GM18520 (cell line): ENCODE measurements at regions not wholly inside any gene's neighbourhood (a gene's known extent, or its start where the extent isn't known, plus 50 kb on each side); places are given as distances from the start of the nearest gene placed in this dataset.

Source experiments
- ATAC-seq: cut with Tn5 transposase; IDR thresholded peaks from one replicate; pipeline ENCODE4 v1.9.1; 2021; ENCODE audit not compliant: unreplicated experiment

DNA sequence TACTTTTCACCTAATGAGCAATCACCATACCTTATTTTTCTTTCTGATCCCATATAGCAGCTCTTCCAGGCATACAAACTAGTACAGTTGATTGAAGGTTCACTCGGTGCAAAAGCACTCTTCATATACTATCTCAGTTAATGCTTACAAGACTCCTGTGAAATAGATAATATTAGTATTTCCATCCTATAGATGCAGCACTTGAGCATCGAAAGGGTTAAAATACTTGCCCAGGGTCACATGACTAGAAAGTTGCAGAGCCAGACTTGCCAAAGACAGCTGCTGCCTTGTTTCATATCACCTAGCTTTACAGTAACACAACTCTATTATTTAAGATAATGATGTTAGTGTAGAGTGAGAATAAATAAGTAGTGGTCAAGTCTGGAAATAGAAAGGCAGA lies 466.0 kb upstream of the TNP1 start:
- ATAC-seq: no peak

DNA sequence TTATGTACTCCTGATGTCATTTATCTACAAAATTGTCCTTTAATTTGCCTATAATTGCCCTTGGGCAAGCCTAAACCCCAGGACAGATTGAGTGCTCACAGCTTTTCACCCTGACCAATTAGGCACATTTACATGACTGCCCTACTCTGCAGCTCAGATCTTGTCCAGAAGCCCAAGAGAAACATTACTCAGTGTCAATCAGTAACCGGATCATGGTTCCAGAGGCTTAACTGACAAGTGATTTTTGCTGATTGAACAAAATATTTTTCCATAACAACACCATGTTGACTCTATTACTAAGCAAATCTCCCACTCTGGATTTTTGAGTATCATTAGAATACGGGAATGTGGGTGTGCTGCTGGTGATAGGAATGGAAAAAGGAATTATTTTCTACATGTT lies 465.4 kb upstream of the TNP1 start:
- no peak for ATAC-seq

DNA sequence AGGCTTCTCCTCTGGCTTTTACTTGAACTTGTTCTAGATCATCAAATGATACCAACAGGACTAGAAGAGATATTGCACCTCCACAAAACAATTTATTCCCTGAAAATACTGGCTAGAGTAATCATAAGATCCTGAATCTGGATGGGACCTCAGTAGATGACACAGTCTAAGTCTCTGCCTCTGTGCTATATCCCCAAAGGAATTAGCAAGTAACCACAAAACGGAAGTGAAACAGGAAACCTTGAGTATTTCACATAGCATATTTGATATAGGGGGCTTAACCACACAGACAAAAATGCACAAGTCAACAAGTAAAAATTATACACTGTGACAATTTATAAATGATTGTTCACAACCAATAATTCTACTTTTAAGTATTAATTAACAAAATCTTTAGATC lies 456.9 kb upstream of the TNP1 start:
- no peak for ATAC-seq

DNA sequence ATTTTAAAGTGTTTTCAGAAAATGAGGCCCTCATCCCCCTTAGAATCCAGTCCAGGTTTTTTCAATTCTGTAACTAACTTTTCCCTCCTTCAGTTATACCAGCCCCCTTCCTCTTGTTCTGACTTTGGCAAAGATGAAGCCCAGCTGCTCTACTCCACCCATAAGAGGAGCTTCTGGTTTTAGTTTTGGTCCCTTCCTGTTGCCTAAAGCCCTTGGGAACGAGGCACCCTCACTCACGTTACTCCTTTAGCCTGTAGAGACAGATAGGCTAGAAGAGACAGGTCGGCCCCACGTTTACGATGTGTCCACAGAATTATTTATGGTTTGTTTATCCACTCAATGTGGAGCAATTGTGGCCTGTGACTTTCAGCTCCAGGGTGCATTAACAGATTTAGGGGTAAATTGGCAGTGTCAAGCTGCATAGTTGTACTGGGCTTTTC lies 454.2 kb upstream of the TNP1 start:
- no peak for ATAC-seq

DNA sequence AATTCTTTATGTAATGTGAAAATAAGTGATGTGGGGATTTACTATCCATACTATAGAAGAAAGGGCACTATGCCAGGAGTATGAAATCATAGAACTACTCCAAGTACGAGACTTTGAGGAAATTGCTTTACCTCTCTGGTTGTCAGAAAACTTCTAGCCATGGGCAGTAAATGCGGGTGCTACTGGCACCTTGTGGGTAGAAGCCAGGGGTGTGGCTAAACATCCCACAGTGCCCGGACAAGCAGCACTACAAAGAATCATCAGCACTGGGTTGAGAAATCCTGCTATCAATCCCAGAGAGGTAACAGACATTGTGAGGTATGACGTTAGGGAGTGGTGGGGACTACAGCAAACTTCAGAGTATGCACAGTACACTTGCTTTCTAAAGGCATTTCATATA lies 453.5 kb upstream of the TNP1 start:
- ATAC-seq: no peak

DNA sequence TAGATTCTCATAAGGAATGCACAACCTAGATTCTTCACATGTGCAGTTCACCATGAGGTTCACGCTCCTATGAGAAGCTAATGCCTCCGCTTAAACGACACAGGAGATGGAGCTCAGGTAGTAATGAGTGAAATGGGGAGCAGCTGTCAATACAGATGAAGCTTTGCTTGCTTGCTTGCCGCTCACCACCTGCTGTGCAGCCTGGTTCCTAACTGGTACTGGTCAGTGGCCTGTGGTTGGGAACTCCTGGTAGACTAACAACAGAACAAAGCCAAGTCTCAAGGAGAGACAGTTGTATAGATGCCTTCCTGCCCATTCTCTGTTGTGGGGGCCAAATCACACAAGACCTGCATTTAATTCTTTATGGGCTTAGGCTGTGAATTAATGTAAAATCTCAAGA lies 449.2 kb upstream of the TNP1 start:
- no peak for ATAC-seq

DNA sequence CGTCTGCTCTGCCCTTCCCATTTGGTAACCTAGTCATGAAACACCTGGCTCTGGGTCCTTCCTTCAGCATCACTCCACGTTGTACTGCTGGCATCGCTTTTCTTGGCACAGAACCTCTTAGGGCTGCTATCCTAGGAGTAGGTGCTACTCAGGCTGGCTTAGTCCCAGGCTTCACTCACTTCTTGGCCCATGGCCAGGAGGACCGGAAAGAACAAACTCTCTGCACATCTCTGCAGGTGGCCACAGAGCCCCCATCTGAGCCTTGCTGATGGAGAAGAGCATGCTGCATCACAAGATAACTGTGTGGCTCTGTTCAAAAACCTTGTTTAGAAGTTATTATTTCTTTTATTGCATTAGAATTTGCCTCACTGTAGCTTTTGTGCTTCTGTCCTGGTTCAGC lies 447.2 kb upstream of the TNP1 start:
- no peak for ATAC-seq

DNA sequence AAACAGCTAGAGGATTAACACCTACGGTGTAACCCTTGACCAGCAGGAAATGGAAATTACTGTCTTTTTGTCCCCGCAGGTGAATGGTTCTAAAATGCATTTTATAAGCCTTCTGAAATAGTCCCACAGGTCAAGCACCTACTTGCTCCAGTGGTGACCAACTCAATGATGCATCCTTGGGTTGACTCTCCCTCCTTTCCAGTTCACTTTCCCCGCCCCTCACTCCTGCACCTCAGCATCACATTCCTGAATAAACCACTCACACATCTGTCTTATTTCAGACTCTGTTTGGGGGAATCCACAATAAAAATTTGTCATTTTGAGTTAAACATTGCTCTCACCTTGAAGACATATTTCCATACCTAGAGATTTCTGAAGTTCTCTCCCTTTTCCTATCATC lies 446.0 kb upstream of the TNP1 start:
- no peak for ATAC-seq

DNA sequence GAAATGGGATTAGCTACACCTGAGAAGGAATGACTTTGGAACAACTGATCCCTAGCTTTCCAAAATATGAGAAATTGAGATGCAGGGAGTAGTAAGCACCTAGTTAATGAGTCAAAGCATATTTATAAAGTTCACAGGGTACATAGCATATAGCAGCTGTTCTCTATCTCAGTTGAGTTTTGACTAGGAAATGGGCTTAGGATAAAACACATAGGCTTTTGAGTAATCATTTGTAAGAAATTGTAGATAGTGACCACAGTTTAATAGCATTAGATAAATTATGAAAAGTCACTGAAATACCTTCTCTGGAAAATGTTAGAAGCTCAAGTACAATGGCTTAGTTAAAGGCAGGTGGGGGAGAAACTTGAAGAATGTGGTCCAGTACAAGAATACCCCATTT lies 444.7 kb upstream of the TNP1 start:
- ATAC-seq: no peak

DNA sequence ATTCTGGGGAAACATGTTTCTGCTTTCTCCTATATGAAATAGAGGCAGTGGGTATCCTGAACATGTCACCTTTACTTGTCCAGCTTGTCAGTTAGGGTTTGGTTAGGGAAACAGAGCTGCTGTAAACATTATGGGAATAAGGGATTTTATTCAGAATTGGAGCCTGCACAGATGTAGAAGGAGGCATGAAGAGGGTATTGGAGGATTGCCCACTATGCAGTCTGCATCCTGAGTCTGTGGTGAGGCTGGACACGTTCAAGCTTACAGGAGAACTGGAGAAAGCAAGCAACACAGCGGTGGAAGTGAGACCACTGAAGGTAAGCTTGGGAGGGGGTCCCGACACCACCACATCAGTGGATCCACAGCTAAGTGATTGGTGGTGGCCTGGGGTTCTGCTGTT lies 443.0 kb upstream of the TNP1 start:
- no peak for ATAC-seq

DNA sequence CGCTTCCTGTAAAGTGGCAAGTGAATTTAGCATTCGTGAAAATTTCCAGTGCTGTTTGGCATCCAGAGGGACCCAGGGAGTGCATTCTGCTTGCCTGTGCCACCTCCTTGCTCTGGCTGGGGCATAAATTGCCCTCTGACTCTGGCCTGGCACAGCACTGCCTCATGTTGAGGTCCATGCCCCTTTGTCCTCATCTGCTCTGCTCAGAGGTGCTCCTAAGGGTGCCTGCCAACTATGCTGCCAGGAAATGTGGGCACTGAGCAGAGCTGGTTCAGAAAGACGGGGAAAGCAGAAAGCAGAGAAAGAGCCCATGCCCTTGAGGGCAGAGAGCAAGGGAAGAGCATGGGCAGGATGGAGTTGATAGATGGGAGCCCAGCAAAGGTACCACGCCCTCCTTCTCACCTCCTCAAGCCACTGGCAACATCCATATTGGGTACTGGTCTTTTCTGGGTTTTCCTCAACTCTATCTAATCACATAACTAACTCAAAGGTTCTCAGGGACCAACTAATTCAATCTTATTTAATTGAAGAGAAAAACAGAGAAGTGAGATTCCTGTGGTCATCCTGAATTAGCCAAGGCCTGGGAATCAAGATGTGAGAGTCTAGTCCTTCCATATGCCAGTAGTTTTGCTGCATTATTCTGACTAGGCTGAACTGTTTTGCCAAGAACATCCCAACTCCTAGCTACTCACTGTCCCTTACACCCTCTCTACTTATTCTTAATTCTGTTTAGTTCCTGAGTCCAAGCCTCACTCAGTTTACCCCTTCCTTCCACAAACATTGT lies 441.5 kb upstream of the TNP1 start:
- ATAC-seq: no peak

DNA sequence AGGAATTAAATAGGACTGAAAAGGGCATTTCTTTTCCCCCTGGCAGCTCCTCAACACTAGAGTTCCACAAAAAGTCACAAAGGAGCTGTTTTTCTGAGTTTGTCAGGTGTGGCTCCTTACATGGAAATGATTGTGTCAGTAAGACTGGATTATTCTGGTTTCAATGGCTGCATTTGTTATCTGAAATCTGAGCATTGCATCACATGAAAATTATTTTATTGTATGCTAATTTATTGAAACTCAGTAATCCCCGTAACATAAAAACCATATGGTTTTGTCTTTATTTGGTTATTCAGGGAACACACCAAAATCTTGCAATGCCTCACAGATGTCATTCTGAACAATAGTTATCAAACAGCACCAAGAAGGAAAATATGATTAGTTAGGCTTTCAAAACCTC lies 439.7 kb upstream of the TNP1 start:
- ATAC-seq: no peak

DNA sequence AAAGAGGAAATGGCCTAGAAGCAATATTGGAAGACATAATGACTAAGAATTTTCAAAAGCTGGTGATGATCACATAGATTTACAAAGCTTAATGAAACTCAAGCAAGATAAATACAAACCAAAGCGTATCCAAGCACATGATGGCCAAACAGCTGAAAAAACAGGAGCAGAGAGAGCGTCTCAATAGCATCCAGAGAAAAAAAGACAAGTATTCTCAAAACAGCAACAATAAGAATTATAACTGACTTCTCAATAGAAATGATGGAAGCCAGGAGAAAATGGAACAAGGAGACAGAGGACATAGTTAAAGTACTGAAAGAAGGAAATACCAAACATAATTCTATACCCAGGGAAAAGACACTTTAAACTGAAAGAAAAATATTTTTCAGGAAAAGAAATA lies 437.2 kb upstream of the TNP1 start:
- ATAC-seq: no peak

DNA sequence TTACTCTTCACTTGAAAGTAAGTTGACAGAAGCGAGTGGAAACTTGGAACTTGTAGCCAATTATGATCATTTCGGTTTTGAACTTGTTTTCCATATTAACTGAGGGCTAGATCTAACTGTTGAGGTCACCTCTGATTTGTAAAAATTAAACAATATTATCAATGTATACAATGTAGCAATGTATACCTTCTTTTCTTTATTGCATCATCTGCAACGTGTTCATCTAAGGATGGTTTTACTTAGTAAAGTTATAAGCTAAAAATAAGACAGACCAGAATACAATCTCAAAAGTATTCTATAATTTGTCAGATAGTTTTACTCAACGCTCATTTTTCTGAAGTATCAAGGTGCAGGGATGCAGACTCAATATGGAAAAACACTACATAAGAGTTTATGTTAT lies 435.0 kb upstream of the TNP1 start:
- no peak for ATAC-seq

DNA sequence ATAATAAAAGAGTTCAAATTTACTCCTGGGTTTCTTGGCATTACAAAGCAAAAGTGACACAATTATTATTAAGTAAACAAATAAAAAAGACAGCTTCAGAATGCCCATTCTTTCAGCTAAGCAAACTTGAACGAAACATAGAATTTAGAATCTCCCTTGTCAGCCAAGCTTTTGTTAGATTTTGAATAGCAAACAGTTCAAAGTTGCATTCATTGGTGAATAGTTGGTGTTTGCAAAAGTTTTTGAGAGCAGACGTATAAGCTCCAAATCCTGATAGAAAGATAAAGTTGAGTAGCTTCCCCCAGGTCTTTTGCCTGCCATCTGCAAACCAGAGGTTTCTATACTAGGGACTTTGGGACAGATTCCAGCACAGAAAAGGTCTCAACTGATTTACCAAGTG lies 434.3 kb upstream of the TNP1 start:
- ATAC-seq: no peak

DNA sequence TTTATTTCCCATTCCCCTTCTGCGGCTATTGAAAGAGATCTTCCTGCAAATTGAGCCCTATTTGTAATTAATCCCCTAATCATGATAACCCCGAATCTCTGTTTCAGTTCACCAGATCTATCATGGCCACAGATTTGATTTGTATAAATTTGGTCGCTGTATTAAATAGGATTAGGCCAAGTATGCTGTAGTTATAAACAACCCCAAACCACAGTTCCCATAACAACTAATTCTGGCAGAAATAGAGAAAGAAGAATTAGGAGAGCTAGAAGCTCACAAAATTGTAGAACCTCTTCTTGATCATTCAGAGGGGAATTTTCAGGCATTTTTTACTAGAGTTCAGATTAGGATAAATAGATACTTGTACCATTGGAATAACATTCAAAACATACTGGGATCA lies 433.7 kb upstream of the TNP1 start:
- ATAC-seq: no peak

DNA sequence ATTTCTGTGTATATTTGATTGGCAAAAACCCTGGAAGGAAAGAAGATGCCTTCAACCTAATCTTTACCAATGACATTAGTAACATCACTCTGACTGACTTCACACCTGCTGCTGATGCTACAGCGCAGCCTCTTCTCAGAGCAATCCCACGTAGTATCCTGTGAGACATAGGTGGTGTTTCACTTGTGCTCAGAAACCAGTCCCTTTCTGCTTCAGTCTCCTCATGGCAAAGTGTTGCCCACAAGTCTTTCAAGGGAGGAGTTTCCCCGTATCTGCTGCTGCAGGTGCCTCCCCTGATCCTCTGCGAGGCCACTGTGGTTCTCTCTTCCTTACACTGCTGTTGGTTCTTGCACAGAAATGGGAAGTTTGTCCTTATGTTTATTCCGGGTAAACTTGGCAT lies 433.2 kb upstream of the TNP1 start:
- no peak for ATAC-seq

DNA sequence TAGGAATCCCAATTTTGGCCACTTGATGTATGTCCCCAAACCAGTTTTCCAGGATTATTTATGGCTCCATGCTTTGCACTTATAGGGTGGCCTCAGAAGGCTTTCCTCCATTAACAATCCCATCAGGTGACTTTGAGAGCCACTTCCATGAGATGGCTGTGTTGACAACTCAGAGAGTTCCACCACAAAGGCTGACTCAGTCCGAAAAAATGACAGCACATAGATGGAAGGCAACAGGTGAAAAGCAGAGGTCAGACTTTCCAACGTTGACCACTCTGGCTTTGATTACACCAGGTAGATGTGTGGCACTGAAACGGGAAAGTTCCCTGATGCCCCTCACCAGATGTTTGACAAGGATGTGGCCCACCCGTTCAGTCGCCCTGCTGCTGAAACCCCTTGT lies 431.4 kb upstream of the TNP1 start:
- ATAC-seq: no peak

DNA sequence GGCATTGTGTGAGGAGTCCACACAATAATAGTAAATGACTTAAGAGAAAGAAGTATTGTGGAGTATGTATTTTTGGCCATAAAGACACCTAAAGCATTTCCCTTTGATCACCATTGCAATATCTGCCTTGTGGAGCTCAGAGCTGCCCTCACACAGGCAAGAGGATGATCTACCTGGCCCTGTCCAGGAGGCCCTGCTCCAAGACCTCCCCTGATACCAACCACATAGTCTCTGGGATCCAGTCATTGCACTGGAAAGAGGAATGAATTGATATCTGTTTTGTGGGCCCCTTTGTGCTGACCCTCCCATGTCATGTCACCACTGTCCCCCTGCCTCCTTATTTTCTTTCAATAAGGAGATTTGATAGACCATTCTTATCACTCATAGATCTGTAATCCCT lies 430.6 kb upstream of the TNP1 start:
- ATAC-seq: no peak

DNA sequence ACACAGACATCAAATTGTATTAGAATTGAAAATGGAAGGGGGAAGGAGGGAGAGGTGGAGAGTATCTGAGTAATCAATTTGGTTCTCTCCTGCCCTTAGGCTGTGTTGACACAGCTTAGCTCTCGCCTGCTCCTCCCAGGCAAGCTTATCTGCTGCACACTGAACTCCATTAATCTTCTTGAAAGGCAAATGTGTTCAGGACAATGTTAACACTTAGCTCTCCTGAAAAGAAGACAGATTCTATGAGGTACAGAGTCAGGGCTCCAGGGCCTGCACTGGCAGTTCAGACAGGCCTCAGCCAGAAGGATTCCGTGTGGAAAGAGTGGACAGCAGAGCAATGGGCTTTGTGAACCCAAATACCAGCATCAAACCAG lies 430.0 kb upstream of the TNP1 start:
- no peak for ATAC-seq

DNA sequence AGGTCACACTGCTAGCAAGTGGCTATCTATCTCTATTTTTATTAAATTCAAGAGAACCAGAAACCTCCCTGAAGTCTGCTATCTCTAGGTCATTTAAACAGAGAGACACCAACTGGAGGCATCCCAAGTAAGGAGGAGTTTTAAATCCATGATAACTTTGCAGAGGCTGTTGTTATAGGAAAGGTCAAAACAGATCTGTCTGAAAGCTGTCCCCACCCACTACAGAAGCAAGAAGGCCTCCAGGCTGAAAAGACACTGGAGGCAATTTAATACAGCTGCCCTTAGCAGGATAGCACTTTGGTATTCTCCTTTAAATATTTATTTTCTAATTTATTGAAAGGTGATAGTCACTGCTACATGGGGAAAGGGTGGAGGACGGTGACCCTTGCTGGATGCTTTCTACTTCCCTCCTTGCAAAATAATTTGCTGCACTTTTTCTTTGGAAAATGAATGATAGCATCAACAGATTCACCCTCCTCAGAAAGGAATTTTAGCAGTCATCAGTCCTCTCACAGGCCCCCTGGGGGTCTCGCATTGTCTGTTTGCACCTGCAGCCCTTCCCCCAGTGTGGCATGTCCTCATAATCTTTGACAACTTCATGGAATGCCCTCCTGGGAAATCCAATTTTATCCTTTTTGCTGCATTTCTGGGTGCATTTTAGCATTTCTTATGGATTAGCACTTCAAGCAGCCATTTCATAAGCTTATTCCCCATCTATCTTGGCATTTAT lies 429.5 kb upstream of the TNP1 start:
- ATAC-seq: no peak

DNA sequence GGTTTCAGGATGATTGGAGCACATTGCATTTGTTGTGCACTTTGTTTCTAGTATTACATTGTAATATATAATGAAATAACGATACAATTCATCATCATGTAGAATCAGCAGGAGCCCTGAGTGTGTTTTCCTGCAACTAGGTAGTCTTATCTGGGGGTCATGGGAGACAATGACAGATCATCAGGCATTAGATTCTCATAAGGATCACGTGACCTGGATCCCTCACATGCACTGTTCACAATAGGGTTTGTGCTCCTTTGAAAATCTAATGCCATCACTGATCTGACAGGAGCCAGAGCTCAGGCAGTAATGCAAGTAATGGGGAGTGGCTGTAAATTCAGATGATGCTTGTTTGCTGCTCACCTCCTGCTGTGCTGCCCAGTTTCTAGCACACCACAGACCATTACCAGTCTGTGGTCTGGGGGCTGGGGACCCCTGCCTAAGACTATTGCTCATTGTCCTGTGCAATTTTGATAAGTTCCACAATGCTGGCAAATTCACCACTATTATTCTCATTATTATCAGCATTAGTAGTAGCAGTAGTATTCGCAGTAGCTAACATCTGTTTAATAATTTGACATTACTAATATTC lies 428.7 kb upstream of the TNP1 start:
- no peak for ATAC-seq
